HG03064 (cell line): ENCODE measurements at regions not wholly inside any gene's neighbourhood (a gene's known extent, or its start where the extent isn't known, plus 50 kb on each side); places are given as distances from the start of the nearest gene placed in this dataset.

ENCODE experiments used
- ATAC-seq: cut with Tn5 transposase; IDR thresholded peaks from one replicate; pipeline ENCODE4 v1.9.1; 2021; ENCODE audit warnings: low read depth; ENCODE audit not compliant: unreplicated experiment

DNA sequence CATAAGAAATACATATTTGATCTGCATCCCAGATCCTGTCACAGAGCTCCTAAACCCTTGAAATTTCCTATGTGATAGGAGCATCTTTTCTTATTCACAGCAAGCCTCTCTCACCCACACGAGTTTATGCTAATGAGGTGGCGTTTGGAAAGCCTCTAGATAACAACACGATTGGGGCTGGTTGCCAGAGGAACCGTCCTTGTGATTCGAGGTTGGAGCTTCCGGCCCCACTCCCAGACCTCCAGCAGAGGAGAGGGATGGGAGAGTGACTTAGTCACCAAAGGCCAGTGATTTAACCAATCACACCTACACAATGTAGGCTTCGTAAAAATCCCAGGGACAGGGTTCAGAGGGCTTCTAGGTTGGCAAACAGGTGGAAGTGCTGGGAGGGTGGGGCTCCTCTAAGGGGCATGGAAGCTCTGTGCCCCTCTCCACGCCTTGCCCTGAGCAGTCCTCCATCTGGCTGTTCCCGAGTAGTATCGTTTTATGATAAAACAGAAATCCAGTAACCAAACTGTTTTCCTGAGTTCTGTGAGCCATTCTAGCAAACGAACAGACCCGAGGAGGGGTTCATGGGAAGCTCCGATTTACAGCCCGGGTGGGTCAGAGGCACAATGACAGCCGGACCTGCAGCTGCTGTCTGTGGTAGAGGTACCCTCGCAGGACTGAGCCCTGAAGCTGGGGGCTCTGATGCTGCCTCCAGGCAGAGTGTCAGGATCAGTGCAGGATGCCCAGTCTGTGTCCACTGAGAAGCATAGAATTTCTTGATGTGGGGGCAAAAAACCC lies 238.1 kb upstream of the ARID1B start:
- no peak for ATAC-seq

DNA sequence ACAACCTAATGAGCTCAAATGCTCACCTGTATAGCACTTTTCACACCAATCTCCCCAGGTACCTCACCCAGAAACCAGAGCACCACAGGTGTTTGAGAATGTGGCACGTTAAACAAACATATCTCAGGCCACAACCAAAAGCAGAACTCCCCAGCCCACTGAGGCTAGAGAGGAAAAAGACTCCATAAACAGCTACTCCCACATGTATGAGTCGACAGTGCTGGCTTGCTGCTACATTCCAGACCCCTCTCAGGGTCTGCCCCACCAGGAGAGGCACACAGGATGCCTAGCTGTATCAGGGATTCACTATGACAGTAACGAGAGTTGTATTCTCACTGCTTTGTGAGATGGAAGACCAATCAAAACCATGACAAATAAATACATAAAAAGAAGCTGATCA lies 242.6 kb upstream of the ARID1B start:
- no peak for ATAC-seq

DNA sequence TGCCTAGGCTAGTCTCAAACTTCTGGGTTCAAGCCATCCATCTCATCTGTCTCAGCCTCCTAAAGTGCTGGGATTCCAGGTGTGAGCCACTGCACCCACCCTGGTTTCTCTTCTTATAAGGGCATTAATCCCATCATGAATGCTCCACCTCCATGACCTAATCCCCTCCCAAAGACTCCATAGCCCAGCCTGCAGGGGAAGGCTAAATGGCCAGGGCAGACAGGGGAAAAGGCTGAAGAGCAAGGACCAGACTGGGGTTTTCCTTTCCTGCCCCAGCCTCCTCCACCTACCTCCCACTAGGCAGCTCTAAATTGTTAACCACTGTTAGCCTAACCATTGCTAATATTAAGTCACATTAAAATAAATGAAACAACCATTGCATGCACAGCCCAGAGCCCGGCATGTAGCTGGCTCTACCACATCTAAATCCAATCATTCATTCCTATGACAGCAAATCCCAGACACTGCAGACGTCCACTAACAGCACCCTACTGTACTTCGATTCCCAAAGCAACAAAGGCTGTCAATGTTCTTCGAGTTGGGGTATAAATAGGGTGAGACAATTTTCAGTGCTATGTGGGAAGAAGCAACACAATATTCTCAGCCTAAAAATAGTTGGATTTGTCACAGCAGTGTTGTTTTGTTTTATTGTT lies 243.2 kb upstream of the ARID1B start:
- no peak for ATAC-seq

DNA sequence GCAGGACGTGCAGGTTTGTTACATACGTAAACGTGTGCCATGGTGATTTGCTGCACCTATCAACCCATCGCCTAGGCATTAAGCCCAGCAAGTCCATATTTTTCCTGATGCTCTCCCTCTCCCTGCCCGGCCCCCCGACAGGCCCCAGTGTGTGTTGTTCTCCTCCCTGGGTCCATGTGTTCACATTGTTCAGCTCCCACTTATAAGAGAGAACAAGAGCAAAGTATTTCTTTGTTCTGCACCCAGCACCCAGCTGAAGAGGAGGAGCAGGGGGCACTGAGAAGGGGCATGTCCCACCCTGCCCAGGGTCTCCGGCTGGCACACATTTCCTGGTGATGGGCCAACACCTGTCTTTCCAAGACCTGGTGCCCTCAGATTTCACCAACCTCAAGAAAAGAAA lies 251.1 kb upstream of the ARID1B start:
- no peak for ATAC-seq

DNA sequence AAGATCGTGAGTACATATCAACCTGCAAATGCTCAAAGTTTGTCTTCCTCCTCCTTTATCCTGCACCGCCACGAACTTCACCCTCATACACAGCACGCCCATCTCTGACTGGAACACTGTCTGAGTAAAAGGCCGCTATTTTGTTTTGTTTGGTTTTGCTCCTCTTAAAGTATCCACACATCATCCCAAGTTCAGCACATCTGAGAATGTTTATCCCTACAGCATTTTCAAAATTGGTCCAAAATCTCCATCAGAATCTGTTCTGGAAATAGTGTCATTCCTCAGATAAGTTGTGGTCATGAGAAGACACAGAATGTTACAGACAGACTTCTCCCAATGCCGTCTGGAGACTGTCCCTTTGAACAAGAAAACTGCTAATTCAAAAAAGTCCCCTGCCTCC lies 251.6 kb upstream of the ARID1B start:
- ATAC-seq, result no peak

DNA sequence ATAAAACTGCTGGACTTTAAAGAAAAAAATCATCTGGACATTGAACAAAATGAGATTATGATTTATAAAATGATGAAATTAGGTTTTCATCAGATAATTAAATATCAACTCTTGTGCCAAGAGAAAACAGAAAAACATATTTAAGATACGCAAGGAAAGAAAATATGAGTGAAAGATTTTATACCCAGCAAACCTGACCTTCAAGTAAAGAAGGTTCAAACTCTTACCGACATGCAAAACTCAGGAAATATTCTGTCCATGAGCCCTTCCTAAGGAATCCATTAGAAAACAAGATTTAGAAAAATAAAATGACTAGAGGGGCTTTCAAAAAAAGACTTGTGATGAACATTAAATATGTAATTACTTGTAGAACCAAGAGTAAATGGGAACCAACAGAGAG lies 257.2 kb upstream of the ARID1B start:
- no peak for ATAC-seq

DNA sequence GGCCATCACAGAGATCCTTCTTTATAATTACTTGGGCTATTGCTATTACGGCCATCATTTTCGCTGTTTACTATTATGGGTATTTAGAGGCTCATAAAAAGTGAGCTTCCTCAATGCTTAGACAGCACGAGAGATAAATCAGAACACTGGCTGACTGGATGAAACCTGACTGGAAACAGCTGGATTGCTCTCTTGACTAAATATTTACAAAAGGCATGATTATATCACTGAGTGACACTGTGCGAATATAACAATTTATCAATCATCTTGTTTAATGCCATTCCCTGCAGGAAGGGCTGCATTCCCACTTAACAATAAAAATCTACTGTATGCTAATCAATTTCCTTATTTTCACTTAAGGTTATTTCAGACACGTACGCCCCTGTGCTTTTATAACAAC lies 260.1 kb upstream of the ARID1B start:
- ATAC-seq, result no peak

DNA sequence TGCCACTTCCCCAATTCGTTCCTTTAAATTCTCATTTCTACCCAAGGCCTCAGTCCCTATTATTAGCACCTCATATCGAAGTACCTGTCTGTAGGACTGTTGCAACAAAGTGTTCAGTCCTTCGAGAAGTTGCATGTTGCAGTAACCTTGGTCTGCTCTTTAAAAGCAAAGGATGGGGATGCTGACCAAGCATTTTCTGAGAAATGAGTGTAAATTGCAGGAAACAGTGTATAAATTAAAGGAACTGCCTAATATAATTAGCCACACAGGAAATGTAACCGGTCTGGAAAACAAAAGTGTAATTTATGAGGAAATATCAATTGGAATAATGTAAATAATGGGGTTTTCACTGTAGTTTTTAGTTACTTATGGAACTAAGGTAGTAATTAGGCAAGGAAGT lies 261.9 kb upstream of the ARID1B start:
- ATAC-seq, result no peak

DNA sequence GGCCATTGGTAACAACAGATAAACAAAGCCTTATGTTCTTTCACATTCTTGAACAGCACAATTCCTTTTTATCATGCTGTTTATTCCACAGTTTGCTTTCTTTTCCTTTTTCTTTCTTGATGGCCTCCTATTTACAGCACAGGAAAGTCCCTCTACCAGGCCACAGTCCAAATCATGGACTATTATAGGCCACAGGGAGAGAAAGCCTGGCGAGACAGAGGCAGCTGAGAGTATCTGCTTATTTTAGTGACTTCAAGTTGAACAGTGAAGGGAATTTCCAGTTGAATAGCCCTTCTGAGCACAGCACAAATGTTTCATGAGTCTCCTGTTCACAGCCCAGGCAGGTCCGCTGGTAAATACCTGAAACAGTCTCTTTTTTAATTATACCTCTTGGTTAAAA lies 263.7 kb upstream of the ARID1B start:
- ATAC-seq, result no peak

DNA sequence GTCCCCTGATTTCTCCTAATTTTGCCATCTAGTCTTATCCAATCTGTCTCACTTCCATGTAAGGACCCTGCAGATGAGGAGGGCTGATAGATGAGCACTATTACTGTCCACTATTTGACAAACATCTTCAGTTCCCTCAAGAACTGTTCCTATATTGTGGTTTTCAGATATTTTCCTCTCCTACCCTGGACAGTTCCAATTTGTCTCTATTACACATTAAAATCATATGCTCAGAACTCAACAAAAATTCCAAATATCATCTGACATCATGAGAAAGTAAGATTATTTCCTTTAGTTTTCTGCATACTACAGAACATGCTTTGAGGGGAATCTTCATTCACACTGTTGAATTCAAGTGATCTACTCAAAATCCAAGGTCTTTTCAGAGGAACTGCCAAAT lies 265.6 kb upstream of the ARID1B start:
- ATAC-seq, result no peak

DNA sequence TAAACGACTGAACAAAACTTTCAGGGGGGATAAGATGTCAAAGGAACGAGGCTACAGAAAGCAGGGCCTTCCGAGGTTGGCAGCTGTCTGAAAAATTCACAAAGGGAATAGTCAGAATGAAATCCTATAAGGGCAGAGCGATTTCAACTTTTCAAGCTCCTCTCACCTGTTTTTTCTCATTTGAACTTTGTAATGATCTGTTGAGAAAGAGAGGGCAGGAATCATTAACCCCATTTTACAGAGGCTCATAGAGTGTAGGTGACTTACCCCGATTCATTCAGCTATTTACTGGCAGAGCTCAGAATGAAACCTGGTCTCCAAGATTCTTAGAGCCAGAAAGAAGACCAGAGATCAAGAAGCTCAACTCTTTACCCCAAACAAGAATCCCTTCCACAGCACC lies 266.1 kb upstream of the ARID1B start:
- no peak for ATAC-seq

DNA sequence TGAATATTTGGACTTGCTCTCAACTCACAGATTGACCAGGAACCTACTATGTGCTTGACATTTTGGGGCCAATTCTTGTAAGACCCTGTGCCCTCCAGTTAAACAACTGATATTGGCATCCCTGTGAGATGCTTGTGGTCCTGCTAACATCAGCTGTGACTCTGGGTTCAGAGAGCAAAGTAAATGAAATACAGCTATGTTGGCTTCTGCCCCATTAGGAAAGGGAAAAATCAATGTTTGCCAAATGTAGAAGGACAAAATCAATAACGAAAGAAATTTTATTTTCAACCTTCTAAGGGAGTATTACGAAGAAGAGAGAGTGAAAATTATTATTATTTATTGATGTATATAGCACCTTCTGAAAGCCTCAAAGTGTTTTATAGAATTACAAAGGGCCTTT lies 266.9 kb upstream of the ARID1B start:
- ATAC-seq, result no peak

DNA sequence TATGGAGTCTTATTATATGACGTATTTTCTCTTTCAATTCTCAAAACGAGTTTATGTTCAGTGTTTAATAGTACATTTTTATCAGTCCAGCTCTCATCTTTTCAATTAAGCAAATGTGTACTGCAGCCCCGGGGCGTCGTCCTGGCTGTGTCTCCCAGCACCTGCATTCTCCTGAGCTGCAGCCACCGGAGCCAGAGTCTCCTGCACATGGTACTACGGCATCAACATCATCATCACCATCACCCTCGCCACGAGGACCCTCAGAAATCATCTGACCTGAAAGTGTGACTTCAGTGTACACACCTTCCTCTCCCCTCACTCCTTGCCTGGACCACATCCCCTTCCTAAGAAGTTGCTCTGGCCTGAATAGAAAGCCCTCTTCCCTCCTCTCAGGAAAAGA lies 267.7 kb upstream of the ARID1B start:
- ATAC-seq, result no peak

DNA sequence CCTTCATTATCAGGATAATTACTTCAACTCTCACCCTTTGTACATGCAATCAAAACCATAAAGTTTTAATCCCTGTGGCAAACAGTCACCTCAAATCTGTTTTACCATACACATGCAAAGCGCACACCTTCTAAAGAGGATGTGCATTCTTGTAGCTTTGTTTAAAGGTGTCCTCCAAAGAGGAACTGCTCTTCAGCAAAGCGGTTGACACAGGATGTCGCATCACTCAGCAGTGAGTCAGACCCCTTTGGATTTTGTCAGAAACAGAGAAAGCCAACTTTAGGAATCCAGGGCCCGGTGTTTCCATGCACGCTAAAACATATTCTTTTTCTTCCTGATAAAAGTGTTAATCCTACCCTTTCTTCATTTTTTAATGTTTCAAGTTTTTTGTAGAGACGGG lies 268.3 kb upstream of the ARID1B start:
- ATAC-seq, result no peak

DNA sequence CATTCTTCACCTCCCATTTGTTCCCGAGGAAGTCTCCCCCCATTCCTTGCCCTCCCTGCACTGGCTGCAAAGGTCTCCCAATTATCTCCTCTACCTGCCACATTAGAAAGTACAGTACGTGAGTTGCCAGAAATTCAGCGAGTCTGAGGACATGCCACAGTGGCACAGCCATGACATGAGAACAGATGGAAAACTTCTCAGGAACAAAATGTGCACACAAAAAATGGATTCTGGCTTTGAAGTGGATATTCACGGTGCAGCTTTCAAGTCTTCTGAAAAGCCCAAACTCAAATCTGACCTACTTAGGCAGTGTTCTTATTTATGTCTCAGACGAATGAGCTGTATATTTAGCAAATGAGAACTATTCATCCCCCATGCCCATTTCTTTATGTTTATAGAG lies 269.1 kb upstream of the ARID1B start:
- no peak for ATAC-seq

DNA sequence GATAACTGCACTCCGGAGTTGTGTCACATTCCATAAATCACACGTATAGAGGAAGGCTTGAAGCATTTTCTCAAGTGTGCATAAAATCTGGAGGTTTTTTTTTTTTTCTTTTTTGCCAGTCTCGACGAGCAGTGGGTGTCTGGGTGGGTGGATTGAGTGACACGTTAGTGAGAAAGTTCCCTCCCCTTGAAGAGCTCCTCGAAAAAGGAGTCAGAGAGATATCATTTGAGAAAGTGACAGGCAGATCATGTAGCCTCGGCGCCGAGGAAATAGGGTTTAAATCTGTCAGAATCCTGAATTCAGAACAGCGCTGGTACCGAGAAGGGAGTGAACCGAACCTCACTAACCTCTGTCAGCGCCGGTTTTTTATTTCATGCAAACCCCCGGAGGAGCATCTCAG lies 269.5 kb upstream of the ARID1B start:
- no peak for ATAC-seq

DNA sequence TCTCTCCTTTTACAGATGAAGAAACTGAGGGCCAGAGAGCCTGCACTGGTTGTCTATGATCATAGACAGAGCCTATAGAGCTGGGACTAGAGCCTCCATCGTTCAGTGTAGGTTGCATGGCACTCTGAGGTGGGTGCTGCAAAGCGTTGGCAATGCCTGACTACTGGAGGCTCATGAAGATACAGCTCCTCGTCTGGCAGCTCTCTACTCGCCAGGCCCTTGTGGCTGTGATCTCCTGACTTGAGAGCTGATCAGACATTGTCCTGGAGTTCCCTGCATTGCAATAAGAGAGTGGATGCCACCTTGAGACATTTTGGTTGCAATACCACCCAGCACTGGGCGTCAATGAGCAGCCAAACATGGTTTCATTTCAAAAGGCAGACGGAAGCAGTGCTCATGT lies 270.1 kb upstream of the ARID1B start:
- no peak for ATAC-seq

DNA sequence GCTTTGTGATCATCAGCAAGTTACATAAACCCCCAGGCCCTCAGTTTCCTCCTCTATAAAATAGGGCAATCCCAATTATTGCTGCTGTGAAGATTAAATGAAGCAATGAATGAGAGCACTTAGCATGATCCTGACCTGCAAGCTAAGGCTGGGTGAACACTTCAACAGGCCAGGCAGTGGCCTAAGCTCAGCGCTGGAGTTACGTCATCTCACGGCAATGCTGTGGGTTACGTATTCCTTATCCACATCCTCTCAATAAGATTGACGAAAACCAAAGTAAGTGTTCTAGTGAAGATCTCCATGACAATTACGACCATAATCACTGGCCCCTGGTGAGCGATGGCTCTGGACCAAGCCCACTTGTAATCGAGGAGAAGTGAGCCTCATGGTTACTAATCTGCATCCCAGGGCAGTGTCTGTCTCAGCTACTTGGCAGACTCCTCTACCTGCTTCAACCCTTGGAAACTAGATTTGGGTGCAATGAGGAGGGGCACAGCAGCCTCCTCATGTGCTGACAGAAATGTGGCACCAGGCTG lies 274.1 kb upstream of the ARID1B start:
- no peak for ATAC-seq

DNA sequence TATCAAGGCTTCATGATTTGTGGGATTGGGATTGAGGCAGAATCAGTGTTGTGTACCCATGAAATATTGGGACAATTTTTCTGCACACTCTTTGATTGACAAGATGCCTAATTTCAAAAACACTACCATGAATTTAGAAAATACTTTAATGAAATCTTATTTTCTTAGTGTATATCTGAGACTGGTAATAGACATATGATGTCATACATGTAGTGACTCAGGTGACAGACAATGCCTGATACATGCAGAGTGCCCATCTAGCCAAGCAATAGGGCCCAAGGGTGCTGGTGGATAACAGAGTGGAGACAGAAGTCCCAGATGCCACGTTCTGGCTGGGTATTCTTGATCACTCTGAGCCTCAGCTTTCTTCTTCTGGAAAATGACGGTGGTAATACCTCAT lies 279.6 kb upstream of the ARID1B start:
- no peak for ATAC-seq

DNA sequence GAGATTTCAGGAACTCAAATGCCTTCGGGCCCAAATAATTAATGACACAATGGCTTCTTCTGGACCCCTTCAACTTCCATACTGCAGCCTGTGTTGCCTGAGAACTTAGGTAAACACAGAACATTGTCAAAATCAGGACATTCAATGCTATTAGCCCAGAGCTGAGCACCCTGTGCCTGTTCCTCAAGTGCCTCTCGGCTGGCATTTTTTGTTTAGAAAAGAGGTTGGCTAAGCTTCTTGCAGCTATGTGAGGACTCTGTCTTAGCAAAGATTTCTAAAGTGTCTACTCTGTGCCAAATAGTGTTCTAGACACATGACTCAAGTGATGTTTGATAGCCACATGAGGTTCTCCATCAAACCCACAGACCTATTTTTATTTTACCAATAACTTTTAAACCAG lies 289.3 kb upstream of the ARID1B start:
- no peak for ATAC-seq

DNA sequence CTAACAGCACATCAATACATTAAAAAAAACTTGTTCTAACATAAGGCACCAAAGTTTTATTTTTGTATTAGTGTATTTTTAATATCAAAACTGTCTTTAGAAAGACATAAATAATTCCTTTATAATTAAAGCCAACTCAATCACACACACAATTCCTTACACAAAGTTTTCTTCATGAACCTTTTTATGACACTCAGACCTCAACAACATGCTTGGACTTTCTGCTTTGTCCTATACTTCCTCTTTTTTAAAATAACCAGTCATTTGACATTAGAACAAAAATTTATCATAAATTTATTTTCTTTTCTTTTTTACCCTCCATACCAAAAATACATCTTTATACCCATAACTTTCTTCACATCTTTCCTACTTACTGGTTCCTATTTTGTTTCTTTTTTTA lies 292.0 kb upstream of the ARID1B start:
- no peak for ATAC-seq

DNA sequence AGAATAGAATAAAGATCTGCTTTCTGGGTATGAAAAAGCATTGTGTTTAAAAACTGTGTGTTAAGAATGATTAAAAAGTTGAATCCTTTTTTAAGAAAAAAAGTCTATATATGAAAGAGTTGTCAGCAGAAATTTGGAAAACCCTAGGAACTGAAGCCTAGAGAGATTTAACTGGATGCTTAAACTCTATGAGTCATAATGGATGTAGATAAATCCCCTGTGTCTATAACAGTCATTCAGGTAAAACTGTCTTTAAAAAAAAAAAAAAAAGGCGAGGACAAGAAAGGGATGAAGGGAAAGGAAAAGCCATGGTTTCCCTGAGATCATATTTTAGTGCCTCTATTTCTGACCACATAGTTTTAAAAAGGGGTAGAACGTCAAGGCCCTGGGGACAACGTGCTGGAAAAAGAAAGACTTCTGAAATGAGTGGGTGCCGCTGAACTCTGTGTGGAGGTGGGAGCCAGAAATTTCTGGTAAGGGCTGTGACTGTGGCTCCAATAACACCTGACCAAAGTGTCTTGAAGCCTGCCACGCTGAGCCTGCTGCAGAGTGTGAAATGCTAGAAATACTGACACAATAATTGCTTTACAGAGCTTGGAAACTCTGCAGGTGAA lies 302.6 kb upstream of the ARID1B start:
- ATAC-seq, result no peak
